ENCODE measurements at regions not wholly inside any gene's neighbourhood (a gene's known extent, or its start where the extent isn't known, plus 50 kb on each side); places are given as distances from the start of the nearest gene placed in this dataset.
A peak's percentile ranks its signal among the peaks of the same experiment; 100 is the strongest.

GRCh38 chr13:83183439-83184149, 698.7 kb downstream of the SLITRK1 start:
- H3K9me3 ChIP-seq, result peaks cover 0 to 6% (median 0%) of the 10 kb centered on the region in 4 donors
- 89 to 98% methylated on average over 3 to 14 of the region's 14 CpGs for WGBS, 2 donors
- H3K36me3 ChIP-seq, result no peaks in the 10 kb centered on the region
- no peak for TF ChIP-seq POLR2AphosphoS5 (IDR thresholded peaks at IDR 0.05)
- TF ChIP-seq CTCF (IDR thresholded peaks at IDR 0.05), result no peak
- TF ChIP-seq POLR2A (IDR thresholded peaks at IDR 0.05), result no peak
- peak in 1 of 2 donors; percentile 64 for DNase-seq
- H3K27ac ChIP-seq, result no peak overlapping the region
- no peaks in the 10 kb centered on the region for H3K4me1 ChIP-seq
- no peak overlapping the region for H3K4me3 ChIP-seq
- peak; percentile 21 to 53 for ATAC-seq (ENCODE audit: low FRiP score in 2 of 2)
- H3K27me3 ChIP-seq, result no peaks in the 10 kb centered on the region

GRCh38 chr13:83182845-83183244, 699.4 kb downstream of the SLITRK1 start:
- H3K4me1 ChIP-seq, result no peaks in the 10 kb centered on the region
- WGBS, 2 donors, result 82 to 84% methylated on average over 7 to 8 of the region's 8 CpGs
- no peak for TF ChIP-seq CTCF (IDR thresholded peaks at IDR 0.05)
- no peak for TF ChIP-seq POLR2AphosphoS5 (IDR thresholded peaks at IDR 0.05)
- TF ChIP-seq POLR2A (IDR thresholded peaks at IDR 0.05), result no peak
- TF ChIP-seq EP300 (IDR thresholded peaks at IDR 0.05), result no peak
- ATAC-seq (ENCODE audit: low FRiP score in 2 of 2), result peak in 1 of 2 donors; percentile 68
- DNase-seq, result peak in 1 of 2 donors; percentile 36
- H3K27ac ChIP-seq, result no peak overlapping the region
- H3K36me3 ChIP-seq, result no peaks in the 10 kb centered on the region
- peaks cover 0 to 6% (median 0%) of the 10 kb centered on the region in 4 donors for H3K9me3 ChIP-seq
- no peaks in the 10 kb centered on the region for H3K27me3 ChIP-seq
- H3K4me3 ChIP-seq, result no peak overlapping the region

GRCh38 chr13:83178008-83178407, 704.3 kb downstream of the SLITRK1 start:
- H3K27me3 ChIP-seq, result no peaks in the 10 kb centered on the region
- no peaks in the 10 kb centered on the region for H3K9me3 ChIP-seq
- DNase-seq (no peak), ATAC-seq (ENCODE audit: low FRiP score in 2 of 2) (no peak)
- no peak overlapping the region for H3K4me3 ChIP-seq
- H3K4me1 ChIP-seq, result no peaks in the 10 kb centered on the region
- H3K36me3 ChIP-seq, result no peaks in the 10 kb centered on the region
- H3K27ac ChIP-seq, result no peak overlapping the region
- 0% methylated on average over 1 of the region's 1 CpG for WGBS, 2 donors
- TF ChIP-seq POLR2AphosphoS5 (IDR thresholded peaks at IDR 0.05), result no peak
- TF ChIP-seq EP300 (IDR thresholded peaks at IDR 0.05), result no peak
- TF ChIP-seq POLR2A (IDR thresholded peaks at IDR 0.05), result no peak
- no peak for TF ChIP-seq CTCF (IDR thresholded peaks at IDR 0.05)

- no peaks in the 10 kb centered on the region for H3K9me3 ChIP-seq
- no peak overlapping the region for H3K27ac ChIP-seq
- no peaks in the 10 kb centered on the region for H3K4me1 ChIP-seq
- no peak for ATAC-seq (ENCODE audit: low FRiP score in 2 of 2)
- 71 to 82% methylated on average over 1 of the region's 1 CpG for WGBS, 2 donors
- H3K36me3 ChIP-seq, result no peaks in the 10 kb centered on the region
- H3K4me3 ChIP-seq, result no peak overlapping the region
- no peaks in the 10 kb centered on the region for H3K27me3 ChIP-seq
- DNase-seq, result no peak
- no peak for TF ChIP-seq CTCF (IDR thresholded peaks at IDR 0.05)
- TF ChIP-seq POLR2AphosphoS5 (IDR thresholded peaks at IDR 0.05), result no peak
- TF ChIP-seq POLR2A (IDR thresholded peaks at IDR 0.05), result no peak
- TF ChIP-seq EP300 (IDR thresholded peaks at IDR 0.05), result no peak
Observed at GRCh38 chr13:83168590-83168989, 713.7 kb downstream of the SLITRK1 start.

- Histone ChIP-seq H3K4me1 (no peaks in the 10 kb centered on the region), H3K27me3 (no peaks in the 10 kb centered on the region), H3K9me3 (no peaks in the 10 kb centered on the region), H3K27ac (no peak overlapping the region), H3K4me3 (no peak overlapping the region), H3K36me3 (no peaks in the 10 kb centered on the region)
- no peak for ATAC-seq (ENCODE audit: low FRiP score in 2 of 2)
- no peak for DNase-seq
- TF ChIP-seq CTCF (IDR thresholded peaks at IDR 0.05) (no peak), POLR2A (IDR thresholded peaks at IDR 0.05) (no peak), EP300 (IDR thresholded peaks at IDR 0.05) (no peak), POLR2AphosphoS5 (IDR thresholded peaks at IDR 0.05) (no peak)
- WGBS, 2 donors, result 85 to 93% methylated on average over 3 of the region's 3 CpGs
Observed at GRCh38 chr13:83167203-83167602, 715.1 kb downstream of the SLITRK1 start.

Measured in upper lobe of left lung (tissue), 6 donors.